Amniotic epithelial cell (primary cell): ENCODE measurements at regions not wholly inside any gene's neighbourhood (a gene's known extent, or its start where the extent isn't known, plus 50 kb on each side); places are given as distances from the start of the nearest gene placed in this dataset.
A peak's percentile ranks its signal among the peaks of the same experiment; 100 is the strongest.
"Not testable (repeated sequence)": the region's sequence is repeated elsewhere in the genome, so short reads cannot be mapped to it uniquely, and the experiment has no call there.

Experiments
- DNase-seq: peaks from one replicate; pipeline ENCODE4 v3.0.0-alpha.2; 2010; ENCODE audit warnings: low read depth

- DNase-seq: no peak
Observed at GRCh38 chr12:93204896-93205295, 172.8 kb upstream of the NUDT4 start.

GRCh38 chr12:93205361-93205760, 172.4 kb upstream of the NUDT4 start:
- DNase-seq: no peak

- DNase-seq: no peak
Observed at GRCh38 chr12:93208011-93208410, 169.7 kb upstream of the NUDT4 start.

GRCh38 chr12:93214523-93215289, 163.0 kb upstream of the NUDT4 start:
- no peak for DNase-seq

- DNase-seq: no peak
Observed at GRCh38 chr12:93215290-93215678, 162.4 kb upstream of the NUDT4 start.

GRCh38 chr12:93219947-93220346, 157.8 kb upstream of the NUDT4 start:
- peak; percentile 66 for DNase-seq

GRCh38 chr12:93221841-93222240, 155.9 kb upstream of the NUDT4 start:
- no peak for DNase-seq

- DNase-seq: no peak
Observed at GRCh38 chr12:93223440-93224426, 154.0 kb upstream of the NUDT4 start.

GRCh38 chr12:93225094-93225493, 152.6 kb upstream of the NUDT4 start:
- DNase-seq: no peak

- DNase-seq: no peak
Observed at GRCh38 chr12:93226361-93226760, 151.4 kb upstream of the NUDT4 start.

GRCh38 chr12:93229494-93230325, 148.0 kb upstream of the NUDT4 start:
- peak; percentile 93 for DNase-seq

- no peak for DNase-seq
Observed at GRCh38 chr12:93230326-93230720, 147.4 kb upstream of the NUDT4 start.

GRCh38 chr12:93231938-93232337, 145.8 kb upstream of the NUDT4 start:
- DNase-seq: no peak

- no peak for DNase-seq
Observed at GRCh38 chr12:93234641-93235040, 143.1 kb upstream of the NUDT4 start.

GRCh38 chr12:93235881-93236280, 141.8 kb upstream of the NUDT4 start:
- no peak for DNase-seq

- DNase-seq: peak; percentile 91
Observed at GRCh38 chr12:93237235-93237915, 140.3 kb upstream of the NUDT4 start.

- DNase-seq: not testable (repeated sequence)
Observed at GRCh38 chr12:93238512-93239262, 139.0 kb upstream of the NUDT4 start.

- DNase-seq: not testable (repeated sequence)
Observed at GRCh38 chr12:93239789-93240188, 137.9 kb upstream of the NUDT4 start.

- no peak for DNase-seq
Observed at GRCh38 chr12:93242154-93242972, 135.4 kb upstream of the NUDT4 start.

- DNase-seq: no peak
Observed at GRCh38 chr12:93243382-93243688, 134.4 kb upstream of the NUDT4 start.
